Peyer's patch (tissue), 4 donors: ENCODE measurements at regions not wholly inside any gene's neighbourhood (a gene's known extent, or its start where the extent isn't known, plus 50 kb on each side); places are given as distances from the start of the nearest gene placed in this dataset.

Experiments used
- POLR2A ChIP-seq, 2 donors: fragments of 450-650 bp; IDR thresholded peaks; one replicate each; pipeline ENCODE4 v1.5.1; 2017; ENCODE audit warnings: antibody characterized with exemption in 2 of 2, mild to moderate bottlenecking in 2 of 2, moderate library complexity in 2 of 2
- TF ChIP-seq, protein P1 (sequence below), 6 experiments: fragments of 450-650 bp in 4 of 6; fragments of 200-600 bp in 2 of 6; sonication (generic) in 1 of 6; IDR thresholded peaks; one replicate each; pipeline ENCODE4 v1.5.1; 2017 to 2019; ENCODE audit warnings: antibody characterized with exemption in 6 of 6, mild to moderate bottlenecking in 3 of 6, moderate library complexity in 1 of 6

DNA sequence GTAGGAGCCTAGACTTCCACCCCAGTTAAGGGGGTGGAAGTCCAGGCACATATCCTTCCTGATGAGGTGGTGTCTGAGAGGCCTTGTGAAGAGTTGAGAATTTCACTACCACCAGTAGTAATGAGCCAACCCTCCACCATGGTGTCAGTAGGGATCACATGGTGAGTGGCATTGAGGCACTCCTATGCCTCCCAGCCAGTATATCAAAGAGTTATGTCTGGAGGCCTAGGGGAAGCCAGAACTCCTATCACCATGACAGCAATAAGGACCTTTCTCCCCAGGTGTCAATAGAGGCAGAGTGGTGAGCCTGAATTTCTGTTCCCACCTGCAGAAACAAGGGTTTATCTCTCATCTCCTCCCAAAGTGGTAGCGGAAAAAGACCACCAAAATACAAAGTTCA, 106.6 kb upstream of the ADTRP start:
- TF ChIP-seq, protein P1, sequence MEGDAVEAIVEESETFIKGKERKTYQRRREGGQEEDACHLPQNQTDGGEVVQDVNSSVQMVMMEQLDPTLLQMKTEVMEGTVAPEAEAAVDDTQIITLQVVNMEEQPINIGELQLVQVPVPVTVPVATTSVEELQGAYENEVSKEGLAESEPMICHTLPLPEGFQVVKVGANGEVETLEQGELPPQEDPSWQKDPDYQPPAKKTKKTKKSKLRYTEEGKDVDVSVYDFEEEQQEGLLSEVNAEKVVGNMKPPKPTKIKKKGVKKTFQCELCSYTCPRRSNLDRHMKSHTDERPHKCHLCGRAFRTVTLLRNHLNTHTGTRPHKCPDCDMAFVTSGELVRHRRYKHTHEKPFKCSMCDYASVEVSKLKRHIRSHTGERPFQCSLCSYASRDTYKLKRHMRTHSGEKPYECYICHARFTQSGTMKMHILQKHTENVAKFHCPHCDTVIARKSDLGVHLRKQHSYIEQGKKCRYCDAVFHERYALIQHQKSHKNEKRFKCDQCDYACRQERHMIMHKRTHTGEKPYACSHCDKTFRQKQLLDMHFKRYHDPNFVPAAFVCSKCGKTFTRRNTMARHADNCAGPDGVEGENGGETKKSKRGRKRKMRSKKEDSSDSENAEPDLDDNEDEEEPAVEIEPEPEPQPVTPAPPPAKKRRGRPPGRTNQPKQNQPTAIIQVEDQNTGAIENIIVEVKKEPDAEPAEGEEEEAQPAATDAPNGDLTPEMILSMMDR (IDR thresholded peaks at IDR 0.05) = no peak
- TF ChIP-seq POLR2A (IDR thresholded peaks at IDR 0.05) = no peak
